ENCODE measurements at regions not wholly inside any gene's neighbourhood (a gene's known extent, or its start where the extent isn't known, plus 50 kb on each side); places are given as distances from the start of the nearest gene placed in this dataset.
"Not testable (repeated sequence)": the region's sequence is repeated elsewhere in the genome, so short reads cannot be mapped to it uniquely, and the experiment has no call there.

GRCh38 chr15:95076678-95076990, 845.3 kb downstream of the MCTP2 start:
- H3K27me3 ChIP-seq (ENCODE audit: control insufficient read depth, insufficient read depth, low read length) = no peaks in the 10 kb centered on the region
- no peak overlapping the region for H3K27ac ChIP-seq (ENCODE audit: low read depth, low read length)
- no peak overlapping the region for H3K9ac ChIP-seq (ENCODE audit: low read depth, low read length)
- H3K9me3 ChIP-seq (ENCODE audit: control insufficient read depth, insufficient read depth, low read length) = no peaks in the 10 kb centered on the region
- H3K4me1 ChIP-seq (ENCODE audit: control insufficient read depth, insufficient read depth, low read length) = no peaks in the 10 kb centered on the region
- H3K36me3 ChIP-seq (ENCODE audit: control insufficient read depth, insufficient read depth, low read length) = no peaks in the 10 kb centered on the region
- no peak overlapping the region for H3K4me3 ChIP-seq (ENCODE audit: low read depth, low read length)

- Histone ChIP-seq H3K27ac (ENCODE audit: low read depth, low read length) (no peak overlapping the region), H3K9me3 (ENCODE audit: control insufficient read depth, insufficient read depth, low read length) (no peaks in the 10 kb centered on the region), H3K4me3 (ENCODE audit: low read depth, low read length) (no peak overlapping the region), H3K36me3 (ENCODE audit: control insufficient read depth, insufficient read depth, low read length) (no peaks in the 10 kb centered on the region), H3K9ac (ENCODE audit: low read depth, low read length) (no peak overlapping the region), H3K27me3 (ENCODE audit: control insufficient read depth, insufficient read depth, low read length) (no peaks in the 10 kb centered on the region), H3K4me1 (ENCODE audit: control insufficient read depth, insufficient read depth, low read length) (no peaks in the 10 kb centered on the region)
These were observed 846.6 kb downstream of the MCTP2 start for GRCh38 chr15:95078003-95078402.

- not testable (repeated sequence) for H3K4me3 ChIP-seq (ENCODE audit: low read depth, low read length); H3K27me3 ChIP-seq (ENCODE audit: control insufficient read depth, insufficient read depth, low read length); H3K27ac ChIP-seq (ENCODE audit: low read depth, low read length); H3K9ac ChIP-seq (ENCODE audit: low read depth, low read length); H3K9me3 ChIP-seq (ENCODE audit: control insufficient read depth, insufficient read depth, low read length); H3K36me3 ChIP-seq (ENCODE audit: control insufficient read depth, insufficient read depth, low read length); H3K4me1 ChIP-seq (ENCODE audit: control insufficient read depth, insufficient read depth, low read length)
These were observed 848.9 kb downstream of the MCTP2 start for GRCh38 chr15:95080228-95080627.

- H3K27ac ChIP-seq (ENCODE audit: low read depth, low read length) = no peak overlapping the region
- H3K9me3 ChIP-seq (ENCODE audit: control insufficient read depth, insufficient read depth, low read length) = no peaks in the 10 kb centered on the region
- no peaks in the 10 kb centered on the region for H3K36me3 ChIP-seq (ENCODE audit: control insufficient read depth, insufficient read depth, low read length)
- H3K4me1 ChIP-seq (ENCODE audit: control insufficient read depth, insufficient read depth, low read length) = no peaks in the 10 kb centered on the region
- no peaks in the 10 kb centered on the region for H3K27me3 ChIP-seq (ENCODE audit: control insufficient read depth, insufficient read depth, low read length)
- no peak overlapping the region for H3K4me3 ChIP-seq (ENCODE audit: low read depth, low read length)
- no peak overlapping the region for H3K9ac ChIP-seq (ENCODE audit: low read depth, low read length)
These were observed 853.7 kb downstream of the MCTP2 start for GRCh38 chr15:95085056-95085455.

GRCh38 chr15:95086531-95087252, 855.3 kb downstream of the MCTP2 start:
- Histone ChIP-seq H3K4me1 (ENCODE audit: control insufficient read depth, insufficient read depth, low read length) (no peaks in the 10 kb centered on the region), H3K27me3 (ENCODE audit: control insufficient read depth, insufficient read depth, low read length) (no peaks in the 10 kb centered on the region)

GRCh38 chr15:95087253-95087609, 855.9 kb downstream of the MCTP2 start:
- no peak overlapping the region for H3K9ac ChIP-seq (ENCODE audit: low read depth, low read length)
- no peaks in the 10 kb centered on the region for H3K9me3 ChIP-seq (ENCODE audit: control insufficient read depth, insufficient read depth, low read length)
- H3K36me3 ChIP-seq (ENCODE audit: control insufficient read depth, insufficient read depth, low read length) = no peaks in the 10 kb centered on the region
- H3K4me3 ChIP-seq (ENCODE audit: low read depth, low read length) = no peak overlapping the region
- H3K27ac ChIP-seq (ENCODE audit: low read depth, low read length) = no peak overlapping the region
- H3K27me3 ChIP-seq (ENCODE audit: control insufficient read depth, insufficient read depth, low read length) = no peaks in the 10 kb centered on the region
- no peaks in the 10 kb centered on the region for H3K4me1 ChIP-seq (ENCODE audit: control insufficient read depth, insufficient read depth, low read length)

More at GRCh38 chr15:95086531-95087252, 855.3 kb downstream of the MCTP2 start:
- Histone ChIP-seq H3K4me3 (ENCODE audit: low read depth, low read length) (no peak overlapping the region), H3K27ac (ENCODE audit: low read depth, low read length) (no peak overlapping the region), H3K9me3 (ENCODE audit: control insufficient read depth, insufficient read depth, low read length) (no peaks in the 10 kb centered on the region), H3K9ac (ENCODE audit: low read depth, low read length) (no peak overlapping the region), H3K36me3 (ENCODE audit: control insufficient read depth, insufficient read depth, low read length) (no peaks in the 10 kb centered on the region)

GRCh38 chr15:95091444-95091843, 860.1 kb downstream of the MCTP2 start:
- Histone ChIP-seq H3K36me3 (ENCODE audit: control insufficient read depth, insufficient read depth, low read length) (no peaks in the 10 kb centered on the region), H3K4me1 (ENCODE audit: control insufficient read depth, insufficient read depth, low read length) (no peaks in the 10 kb centered on the region), H3K9me3 (ENCODE audit: control insufficient read depth, insufficient read depth, low read length) (no peaks in the 10 kb centered on the region), H3K4me3 (ENCODE audit: low read depth, low read length) (no peak overlapping the region), H3K27me3 (ENCODE audit: control insufficient read depth, insufficient read depth, low read length) (no peaks in the 10 kb centered on the region), H3K27ac (ENCODE audit: low read depth, low read length) (no peak overlapping the region), H3K9ac (ENCODE audit: low read depth, low read length) (no peak overlapping the region)

- Histone ChIP-seq H3K27ac (ENCODE audit: low read depth, low read length) (no peak overlapping the region), H3K4me1 (ENCODE audit: control insufficient read depth, insufficient read depth, low read length) (no peaks in the 10 kb centered on the region), H3K9ac (ENCODE audit: low read depth, low read length) (no peak overlapping the region), H3K36me3 (ENCODE audit: control insufficient read depth, insufficient read depth, low read length) (no peaks in the 10 kb centered on the region), H3K4me3 (ENCODE audit: low read depth, low read length) (no peak overlapping the region), H3K9me3 (ENCODE audit: control insufficient read depth, insufficient read depth, low read length) (no peaks in the 10 kb centered on the region), H3K27me3 (ENCODE audit: control insufficient read depth, insufficient read depth, low read length) (no peaks in the 10 kb centered on the region)
These were observed 863.9 kb downstream of the MCTP2 start for GRCh38 chr15:95095250-95095649.

GRCh38 chr15:95096651-95097050, 865.3 kb downstream of the MCTP2 start:
- Histone ChIP-seq H3K27ac (ENCODE audit: low read depth, low read length) (no peak overlapping the region), H3K36me3 (ENCODE audit: control insufficient read depth, insufficient read depth, low read length) (no peaks in the 10 kb centered on the region), H3K4me3 (ENCODE audit: low read depth, low read length) (no peak overlapping the region), H3K27me3 (ENCODE audit: control insufficient read depth, insufficient read depth, low read length) (no peaks in the 10 kb centered on the region), H3K9me3 (ENCODE audit: control insufficient read depth, insufficient read depth, low read length) (no peaks in the 10 kb centered on the region), H3K9ac (ENCODE audit: low read depth, low read length) (no peak overlapping the region), H3K4me1 (ENCODE audit: control insufficient read depth, insufficient read depth, low read length) (no peaks in the 10 kb centered on the region)

GRCh38 chr15:95097361-95097760, 866.0 kb downstream of the MCTP2 start:
- Histone ChIP-seq H3K9ac (ENCODE audit: low read depth, low read length) (no peak overlapping the region), H3K9me3 (ENCODE audit: control insufficient read depth, insufficient read depth, low read length) (no peaks in the 10 kb centered on the region), H3K36me3 (ENCODE audit: control insufficient read depth, insufficient read depth, low read length) (no peaks in the 10 kb centered on the region), H3K27me3 (ENCODE audit: control insufficient read depth, insufficient read depth, low read length) (no peaks in the 10 kb centered on the region), H3K4me1 (ENCODE audit: control insufficient read depth, insufficient read depth, low read length) (no peaks in the 10 kb centered on the region), H3K27ac (ENCODE audit: low read depth, low read length) (no peak overlapping the region), H3K4me3 (ENCODE audit: low read depth, low read length) (no peak overlapping the region)

- H3K27ac ChIP-seq (ENCODE audit: low read depth, low read length) = no peak overlapping the region
- no peaks in the 10 kb centered on the region for H3K36me3 ChIP-seq (ENCODE audit: control insufficient read depth, insufficient read depth, low read length)
- H3K4me1 ChIP-seq (ENCODE audit: control insufficient read depth, insufficient read depth, low read length) = no peaks in the 10 kb centered on the region
- H3K27me3 ChIP-seq (ENCODE audit: control insufficient read depth, insufficient read depth, low read length) = no peaks in the 10 kb centered on the region
- no peak overlapping the region for H3K9ac ChIP-seq (ENCODE audit: low read depth, low read length)
- no peaks in the 10 kb centered on the region for H3K9me3 ChIP-seq (ENCODE audit: control insufficient read depth, insufficient read depth, low read length)
- H3K4me3 ChIP-seq (ENCODE audit: low read depth, low read length) = no peak overlapping the region
These were observed 873.9 kb downstream of the MCTP2 start for GRCh38 chr15:95105229-95105628.

- H3K4me3 ChIP-seq (ENCODE audit: low read depth, low read length) = no peak overlapping the region
- H3K27ac ChIP-seq (ENCODE audit: low read depth, low read length) = no peak overlapping the region
- H3K27me3 ChIP-seq (ENCODE audit: control insufficient read depth, insufficient read depth, low read length) = no peaks in the 10 kb centered on the region
- H3K36me3 ChIP-seq (ENCODE audit: control insufficient read depth, insufficient read depth, low read length) = no peaks in the 10 kb centered on the region
- no peaks in the 10 kb centered on the region for H3K4me1 ChIP-seq (ENCODE audit: control insufficient read depth, insufficient read depth, low read length)
- no peak overlapping the region for H3K9ac ChIP-seq (ENCODE audit: low read depth, low read length)
- H3K9me3 ChIP-seq (ENCODE audit: control insufficient read depth, insufficient read depth, low read length) = 0 out of 2 replicates have a peak, but pooled peaks cover 2% of the 10 kb centered on the region
These were observed 875.4 kb downstream of the MCTP2 start for GRCh38 chr15:95106801-95107200.
